PC-9 (cell line): ENCODE measurements at regions not wholly inside any gene's neighbourhood (a gene's known extent, or its start where the extent isn't known, plus 50 kb on each side); places are given as distances from the start of the nearest gene placed in this dataset.

Experiments used
- BruUV-seq: library from RNA; stranded (reverse); fragments of 400-500 nt; replicated peaks from 2 replicates; lab custom pipeline; 2021; lab: Mats Ljungman, UMichigan
- CTCF ChIA-PET: fragments of 300-600 bp; sonication (Branson Sonifier 250); formaldehyde crosslinking; loops from one replicate; lab custom pipeline; 2022; ENCODE audit warnings: antibody characterized with exemption; lab: Charles Lee
- POLR2A ChIA-PET: fragments of 300-600 bp; sonication (Branson Sonifier 250); formaldehyde crosslinking; loops from one replicate; lab custom pipeline; 2022; ENCODE audit warnings: antibody characterized with exemption; ENCODE audit not compliant: unreplicated experiment; lab: Charles Lee
- DNase-seq, 2 experiments: peaks; one replicate each; pipeline versions ENCODE4 v3.0.0 to v3.0.0-alpha.2; 2015 to 2022; ENCODE audit warnings: mixed read lengths in 1 of 2
- H2AFZ ChIP-seq: fragments of 200-600 bp; sonication (generic); 2 replicates; pipeline ENCODE4 v1.8.1; 2017; ENCODE audit warnings: antibody characterized with exemption
- H3F3A ChIP-seq: fragments of 200-600 bp; sonication (generic); 2 replicates; pipeline ENCODE4 v1.8.1; 2017; ENCODE audit warnings: antibody characterized with exemption, mild to moderate bottlenecking, low read depth; ENCODE audit not compliant: insufficient read depth
- H3K27ac ChIP-seq: fragments of 200-600 bp; sonication (generic); 2 replicates; pipeline ENCODE4 v1.6.1; 2016; ENCODE audit warnings: mixed run types
- H3K27me3 ChIP-seq: fragments of 200-600 bp; sonication (generic); 2 replicates; pipeline ENCODE4 v1.6.1; 2016; ENCODE audit warnings: low read depth, mixed run types; ENCODE audit not compliant: insufficient read depth
- H3K36me3 ChIP-seq: fragments of 200-600 bp; sonication (generic); 2 replicates; pipeline ENCODE4 v1.6.1; 2016; ENCODE audit warnings: low read depth, mixed run types
- H3K4me1 ChIP-seq: fragments of 200-600 bp; sonication (generic); replicated peaks from 2 replicates; pipeline ENCODE4 v1.6.1; 2016; ENCODE audit warnings: mixed run types; ENCODE audit not compliant: insufficient read depth
- H3K4me2 ChIP-seq: fragments of 200-600 bp; sonication (generic); 2 replicates; pipeline ENCODE4 v1.6.1; 2017; ENCODE audit warnings: mixed run types
- H3K4me3 ChIP-seq: fragments of 200-600 bp; sonication (generic); 2 replicates; pipeline ENCODE4 v1.6.1; 2016; ENCODE audit warnings: mixed run types
- H3K79me2 ChIP-seq: fragments of 200-600 bp; sonication (generic); 2 replicates; pipeline ENCODE4 v1.6.1; 2017; ENCODE audit warnings: low read depth, mixed run types
- H3K9me2 ChIP-seq: fragments of 200-600 bp; sonication (generic); 2 replicates; pipeline ENCODE4 v1.8.1; 2017; ENCODE audit warnings: mild to moderate bottlenecking; ENCODE audit not compliant: insufficient read depth
- H3K9me3 ChIP-seq: fragments of 200-600 bp; sonication (generic); 2 replicates; pipeline ENCODE4 v1.8.1; 2016; ENCODE audit warnings: low read depth; ENCODE audit not compliant: insufficient read depth
- H4K20me1 ChIP-seq: fragments of 200-600 bp; sonication (generic); 2 replicates; pipeline ENCODE4 v1.8.1; 2017; ENCODE audit not compliant: insufficient read depth
- EZH2 ChIP-seq: fragments of 200-600 bp; sonication (generic); IDR thresholded peaks from 2 replicates; pipeline ENCODE4 v1.8.0; 2017; ENCODE audit warnings: antibody characterized with exemption, low read depth
- intact Hi-C: fragments of 100-400 bp; cut with micrococcal nuclease; formaldehyde crosslinking; loops from one replicate; pipeline ENCODE4 v1.10.0; 2022; ENCODE audit not compliant: unreplicated experiment
- TF ChIP-seq, protein P1 (sequence below): fragments of 200-600 bp; sonication (generic); conservative IDR thresholded peaks from 2 replicates; pipeline ENCODE4 v1.6.1; 2017; ENCODE audit warnings: mixed run types, antibody characterized with exemption, mild to moderate bottlenecking, moderate library complexity

DNA sequence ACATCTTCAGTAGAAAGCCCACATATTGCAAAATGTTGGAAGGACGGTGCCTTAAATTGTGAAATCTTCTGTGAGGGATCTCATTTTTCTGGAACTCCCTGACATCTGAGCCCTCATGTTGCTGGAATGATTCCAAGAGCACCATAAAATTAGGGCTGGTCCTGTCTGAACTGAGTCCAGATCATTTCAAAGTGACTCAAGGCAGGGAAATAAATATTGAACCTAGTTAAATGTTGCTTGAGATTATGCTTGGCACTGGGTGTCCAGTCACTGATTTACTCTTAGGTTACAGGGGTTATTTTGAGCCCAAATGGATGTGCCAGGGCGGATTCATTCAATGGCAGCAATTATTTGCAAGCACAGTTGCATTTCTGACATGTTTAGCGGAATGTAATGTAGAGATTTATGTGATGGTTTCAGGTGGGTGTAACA, 437.0 kb downstream of the PIK3R1 start:
- no peak overlapping the region for H3K4me2 ChIP-seq
- TF ChIP-seq, protein P1, sequence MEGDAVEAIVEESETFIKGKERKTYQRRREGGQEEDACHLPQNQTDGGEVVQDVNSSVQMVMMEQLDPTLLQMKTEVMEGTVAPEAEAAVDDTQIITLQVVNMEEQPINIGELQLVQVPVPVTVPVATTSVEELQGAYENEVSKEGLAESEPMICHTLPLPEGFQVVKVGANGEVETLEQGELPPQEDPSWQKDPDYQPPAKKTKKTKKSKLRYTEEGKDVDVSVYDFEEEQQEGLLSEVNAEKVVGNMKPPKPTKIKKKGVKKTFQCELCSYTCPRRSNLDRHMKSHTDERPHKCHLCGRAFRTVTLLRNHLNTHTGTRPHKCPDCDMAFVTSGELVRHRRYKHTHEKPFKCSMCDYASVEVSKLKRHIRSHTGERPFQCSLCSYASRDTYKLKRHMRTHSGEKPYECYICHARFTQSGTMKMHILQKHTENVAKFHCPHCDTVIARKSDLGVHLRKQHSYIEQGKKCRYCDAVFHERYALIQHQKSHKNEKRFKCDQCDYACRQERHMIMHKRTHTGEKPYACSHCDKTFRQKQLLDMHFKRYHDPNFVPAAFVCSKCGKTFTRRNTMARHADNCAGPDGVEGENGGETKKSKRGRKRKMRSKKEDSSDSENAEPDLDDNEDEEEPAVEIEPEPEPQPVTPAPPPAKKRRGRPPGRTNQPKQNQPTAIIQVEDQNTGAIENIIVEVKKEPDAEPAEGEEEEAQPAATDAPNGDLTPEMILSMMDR = no peak
- no peak for TF ChIP-seq EZH2

DNA sequence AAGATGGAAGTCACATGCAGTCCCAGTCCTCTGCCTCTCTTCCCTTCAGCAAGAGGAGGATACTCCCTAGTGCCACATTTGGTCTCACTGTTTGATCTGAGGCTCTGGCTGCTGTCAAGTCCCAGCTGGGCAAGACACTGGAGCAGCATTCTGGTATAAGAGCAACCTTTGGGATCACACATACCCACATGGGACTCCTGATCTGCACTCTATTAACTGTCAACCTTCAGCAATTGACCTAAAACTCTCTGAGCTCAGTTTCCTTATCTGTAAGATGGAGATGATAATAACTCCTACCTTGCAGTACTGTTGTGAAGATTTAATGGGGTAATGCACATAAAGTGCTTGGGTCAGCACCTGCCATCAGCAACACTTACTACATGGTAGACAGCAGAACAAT, 437.9 kb downstream of the PIK3R1 start:
- TF ChIP-seq, protein P1 = no peak
- TF ChIP-seq EZH2 = no peak
- H3K36me3 ChIP-seq = no peaks in the 10 kb centered on the region
- H2AFZ ChIP-seq = no peak overlapping the region
- peaks cover 27% of the 10 kb centered on the region for H3K4me1 ChIP-seq
- H3K4me2 ChIP-seq = no peak overlapping the region
- no peaks in the 10 kb centered on the region for H3K9me3 ChIP-seq
- H3K27me3 ChIP-seq = no peaks in the 10 kb centered on the region
- H3K4me3 ChIP-seq = no peak overlapping the region
- no peaks in the 10 kb centered on the region for H3K79me2 ChIP-seq
- CTCF ChIA-PET = no interaction called here
- DNase-seq = no peak
- POLR2A ChIA-PET = no interaction called here
- H3F3A ChIP-seq = no peaks in the 10 kb centered on the region
- no peaks in the 10 kb centered on the region for H4K20me1 ChIP-seq
- H3K9me2 ChIP-seq = no peaks in the 10 kb centered on the region
- no peak overlapping the region for H3K27ac ChIP-seq
- intact Hi-C loops = no loop called here
- no TSS peak for BruUV-seq

More for the DNA sequence above, 437.0 kb downstream of the PIK3R1 start:
- no peak overlapping the region for H3K27ac ChIP-seq
- ChIA-PET POLR2A (no interaction called here), CTCF (no interaction called here)
- intact Hi-C loops = no loop called here
- no peaks in the 10 kb centered on the region for H3K9me2 ChIP-seq
- H3K9me3 ChIP-seq = no peaks in the 10 kb centered on the region
- no peaks in the 10 kb centered on the region for H3F3A ChIP-seq
- H4K20me1 ChIP-seq = no peaks in the 10 kb centered on the region
- no TSS peak for BruUV-seq
- H3K4me3 ChIP-seq = no peak overlapping the region
- no peak for DNase-seq
- H3K4me1 ChIP-seq = peaks cover 21% of the 10 kb centered on the region
- no peaks in the 10 kb centered on the region for H3K27me3 ChIP-seq
- H2AFZ ChIP-seq = no peak overlapping the region
- no peaks in the 10 kb centered on the region for H3K79me2 ChIP-seq
- no peaks in the 10 kb centered on the region for H3K36me3 ChIP-seq

DNA sequence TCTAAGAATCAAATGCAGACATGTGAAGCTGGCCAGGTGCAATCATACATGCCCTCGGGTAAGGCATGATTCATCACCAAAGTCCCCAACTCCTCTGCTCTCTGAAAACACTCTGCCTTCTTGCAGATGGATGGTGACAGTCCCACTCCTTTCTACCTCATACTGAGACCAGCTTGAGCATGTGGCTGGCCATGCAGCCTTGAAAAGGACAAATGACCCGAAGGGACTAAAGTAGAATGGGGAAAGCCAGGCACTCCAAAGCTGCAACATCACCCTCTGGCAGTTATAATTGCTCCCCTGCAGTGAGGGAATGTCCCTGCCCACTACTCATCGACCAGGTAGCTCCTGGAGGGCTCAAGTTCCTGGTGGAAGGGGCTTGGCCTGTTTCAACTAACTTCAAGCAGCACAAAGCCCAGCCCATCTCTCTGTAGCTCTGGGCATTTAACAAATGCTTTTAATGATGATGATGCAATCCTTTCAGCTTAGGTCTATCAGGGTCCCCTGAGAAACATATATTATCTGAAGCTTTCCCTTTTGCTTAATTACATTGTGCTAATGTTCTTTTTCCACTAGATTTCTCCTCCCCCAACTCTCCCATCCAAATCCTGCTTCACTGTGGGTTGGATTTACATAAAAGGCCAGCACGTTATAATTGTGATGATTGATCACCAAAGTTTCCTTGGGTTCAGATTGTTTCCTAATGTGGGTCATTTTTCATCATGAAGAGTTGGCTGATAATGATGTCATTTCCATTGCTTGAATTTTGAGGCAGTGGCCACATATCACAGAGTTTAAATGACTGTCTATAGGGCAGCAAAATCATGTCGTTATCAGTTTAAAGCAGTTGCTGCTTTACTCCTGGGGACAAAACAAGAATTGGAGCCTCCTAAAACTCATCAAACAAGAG, 436.5 kb upstream of the SLC30A5 start:
- H4K20me1 ChIP-seq = no peaks in the 10 kb centered on the region
- H2AFZ ChIP-seq = no peak overlapping the region
- H3K79me2 ChIP-seq = no peaks in the 10 kb centered on the region
- BruUV-seq = no TSS peak
- DNase-seq = peak; percentile 5 to 64
- H3K36me3 ChIP-seq = no peaks in the 10 kb centered on the region
- no peak for TF ChIP-seq EZH2
- TF ChIP-seq, protein P1 = no peak
- H3K4me1 ChIP-seq = peaks cover 19% of the 10 kb centered on the region
- no peaks in the 10 kb centered on the region for H3F3A ChIP-seq
- no peaks in the 10 kb centered on the region for H3K27me3 ChIP-seq
- ChIA-PET POLR2A (interaction anchor here (0.6 kb wide), 1 partner anchor 1678 kb away, joined by 3 read pairs; no protein-coding TSS in a partner anchor), CTCF (no interaction called here)
- peak overlapping the region; percentile 21; the same call in 1 of the 2 replicates for H3K27ac ChIP-seq
- peak overlapping the region; percentile 36 for H3K4me2 ChIP-seq
- no peaks in the 10 kb centered on the region for H3K9me2 ChIP-seq
- H3K4me3 ChIP-seq = no peak overlapping the region
- H3K9me3 ChIP-seq = no peaks in the 10 kb centered on the region
- intact Hi-C loops = no loop called here
